PC-3 (cell line): ENCODE measurements at regions not wholly inside any gene's neighbourhood (a gene's known extent, or its start where the extent isn't known, plus 50 kb on each side); places are given as distances from the start of the nearest gene placed in this dataset.

Source experiments
- ATAC-seq: fragments of 200-7000 bp; cut with Tn5 transposase; 2 replicates; pipeline ENCODE4 v1.9.1; 2020; ENCODE audit warnings: mild to moderate bottlenecking, moderate library complexity
- BruUV-seq: library from RNA; stranded (reverse); fragments of 400-500 nt; replicated peaks from 2 replicates; lab custom pipeline; 2021; lab: Mats Ljungman, UMichigan
- CTCF ChIA-PET: fragments of 300-600 bp; sonication (Branson Sonifier 250); formaldehyde crosslinking; loops from one replicate; lab custom pipeline; 2022; ENCODE audit warnings: antibody characterized with exemption; lab: Charles Lee
- POLR2A ChIA-PET: fragments of 300-600 bp; sonication (Branson Sonifier 250); formaldehyde crosslinking; loops from one replicate; lab custom pipeline; 2022; ENCODE audit warnings: antibody characterized with exemption; ENCODE audit not compliant: unreplicated experiment; lab: Charles Lee
- DNase-seq: peaks from one replicate; pipeline ENCODE4 v3.0.0-alpha.2; 2015
- H2AFZ ChIP-seq: fragments of 300-600 bp; sonication (generic); 2 replicates; pipeline ENCODE4 v1.6.0; 2016; ENCODE audit warnings: antibody characterized with exemption, low read length
- H3F3A ChIP-seq: fragments of 300-600 bp; sonication (generic); one replicate; pipeline ENCODE4 v1.6.0; 2017; ENCODE audit warnings: antibody characterized with exemption, low read length, control low read depth, mild to moderate bottlenecking; ENCODE audit not compliant: unreplicated experiment
- H3K27ac ChIP-seq: fragments of 300-600 bp; sonication (generic); 2 replicates; pipeline ENCODE4 v1.5.1; 2016; ENCODE audit warnings: mild to moderate bottlenecking, low read length
- H3K27me3 ChIP-seq: fragments of 300-600 bp; sonication (generic); 2 replicates; pipeline ENCODE4 v1.6.1; 2016; ENCODE audit warnings: low read length, mixed read lengths
- H3K36me3 ChIP-seq: fragments of 300-600 bp; sonication (generic); 2 replicates; pipeline ENCODE4 v1.6.1; 2016; ENCODE audit warnings: low read depth, mixed run types, low read length, mixed read lengths
- H3K4me1 ChIP-seq: fragments of 300-600 bp; sonication (generic); 2 replicates; pipeline ENCODE4 v1.5.1; 2016; ENCODE audit warnings: low read length; ENCODE audit not compliant: insufficient read depth
- H3K4me2 ChIP-seq: fragments of 300-600 bp; sonication (generic); 2 replicates; pipeline ENCODE4 v1.6.0; 2016; ENCODE audit warnings: low read length
- H3K4me3 ChIP-seq: fragments of 300-600 bp; sonication (generic); 2 replicates; pipeline ENCODE4 v1.5.1; 2016; ENCODE audit warnings: mild to moderate bottlenecking, low read length, mixed read lengths
- H3K79me2 ChIP-seq: fragments of 300-600 bp; sonication (generic); 2 replicates; pipeline ENCODE4 v1.6.1; 2017; ENCODE audit warnings: low read length, mixed read lengths
- H3K9ac ChIP-seq: fragments of 300-600 bp; sonication (generic); 2 replicates; pipeline ENCODE4 v1.6.0; 2016; ENCODE audit warnings: mild to moderate bottlenecking, low read length
- H3K9me2 ChIP-seq: fragments of 300-600 bp; sonication (generic); replicated peaks from 2 replicates; pipeline ENCODE4 v1.6.1; 2016; ENCODE audit warnings: mixed run types, low read length, mixed read lengths
- H3K9me3 ChIP-seq: fragments of 300-600 bp; sonication (generic); 2 replicates; pipeline ENCODE4 v1.6.1; 2016; ENCODE audit warnings: low read length, mixed read lengths
- H4K20me1 ChIP-seq: fragments of 300-600 bp; sonication (generic); 2 replicates; pipeline ENCODE4 v1.6.1; 2016; ENCODE audit warnings: low read length, mixed read lengths
- CTCF ChIP-seq: fragments of 300-600 bp; sonication (generic); conservative IDR thresholded peaks from 2 replicates; pipeline ENCODE4 v1.5.1; 2017; ENCODE audit warnings: antibody characterized with exemption, low read depth, mild to moderate bottlenecking, low read length
- EZH2 ChIP-seq: fragments of 300-600 bp; sonication (generic); IDR thresholded peaks from one replicate; pipeline ENCODE4 v1.6.1; 2017; ENCODE audit warnings: antibody characterized with exemption, mild to moderate bottlenecking, low read length; ENCODE audit not compliant: unreplicated experiment
- EZH2phosphoT487 ChIP-seq: fragments of 300-600 bp; sonication (generic); IDR thresholded peaks from 2 replicates; pipeline ENCODE4 v1.6.1; 2018; ENCODE audit warnings: mild to moderate bottlenecking, antibody characterized with exemption, low read length, borderline replicate concordance
- intact Hi-C: fragments of 100-400 bp; cut with micrococcal nuclease; formaldehyde crosslinking; loops from 2 replicates; pipeline ENCODE4 v1.9.0; 2023

GRCh38 chr17:33983824-33984574, 271.1 kb upstream of the CCL2 start:
- Histone ChIP-seq H3K9ac (no peak overlapping the region), H3F3A (no peaks in the 10 kb centered on the region), H3K9me2 (no peaks in the 10 kb centered on the region), H3K79me2 (no peaks in the 10 kb centered on the region), H3K9me3 (no peaks in the 10 kb centered on the region), H3K27ac (no peak overlapping the region), H3K4me2 (no peak overlapping the region), H3K4me3 (no peak overlapping the region), H3K27me3 (no peaks in the 10 kb centered on the region), H3K4me1 (no peaks in the 10 kb centered on the region), H3K36me3 (no peaks in the 10 kb centered on the region), H2AFZ (no peak overlapping the region), H4K20me1 (no peaks in the 10 kb centered on the region)
- ATAC-seq = no peak
- POLR2A ChIA-PET = no interaction called here
- BruUV-seq = no TSS peak
- intact Hi-C loops = no loop called here
- no peak for DNase-seq
- CTCF ChIA-PET = no interaction called here
- TF ChIP-seq EZH2phosphoT487 (no peak), CTCF (no peak), EZH2 (no peak)

GRCh38 chr17:33986088-33986487, 269.0 kb upstream of the CCL2 start:
- H4K20me1 ChIP-seq = no peaks in the 10 kb centered on the region
- H3K27me3 ChIP-seq = no peaks in the 10 kb centered on the region
- ATAC-seq = no peak
- CTCF ChIA-PET = no interaction called here
- no peak overlapping the region for H3K4me3 ChIP-seq
- no peaks in the 10 kb centered on the region for H3K4me1 ChIP-seq
- no peaks in the 10 kb centered on the region for H3K9me2 ChIP-seq
- no peaks in the 10 kb centered on the region for H3K9me3 ChIP-seq
- H2AFZ ChIP-seq = no peak overlapping the region
- BruUV-seq = no TSS peak
- H3K79me2 ChIP-seq = no peaks in the 10 kb centered on the region
- H3K9ac ChIP-seq = no peak overlapping the region
- no peaks in the 10 kb centered on the region for H3K36me3 ChIP-seq
- intact Hi-C loops = no loop called here
- no peak for DNase-seq
- POLR2A ChIA-PET = no interaction called here
- no peak overlapping the region for H3K27ac ChIP-seq
- TF ChIP-seq EZH2 = no peak
- no peak for TF ChIP-seq CTCF
- TF ChIP-seq EZH2phosphoT487 = no peak
- H3F3A ChIP-seq = no peaks in the 10 kb centered on the region
- H3K4me2 ChIP-seq = no peak overlapping the region

- H3K9me2 ChIP-seq = no peaks in the 10 kb centered on the region
- H2AFZ ChIP-seq = no peak overlapping the region
- H3K4me1 ChIP-seq = no peaks in the 10 kb centered on the region
- H3K9me3 ChIP-seq = no peaks in the 10 kb centered on the region
- no peaks in the 10 kb centered on the region for H3K36me3 ChIP-seq
- no peak for ATAC-seq
- no peak overlapping the region for H3K4me2 ChIP-seq
- no peaks in the 10 kb centered on the region for H4K20me1 ChIP-seq
- intact Hi-C loops = no loop called here
- BruUV-seq = no TSS peak
- TF ChIP-seq EZH2phosphoT487 (no peak), EZH2 (no peak), CTCF (no peak)
- H3F3A ChIP-seq = no peaks in the 10 kb centered on the region
- ChIA-PET POLR2A (no interaction called here), CTCF (no interaction called here)
- no peak overlapping the region for H3K4me3 ChIP-seq
- H3K79me2 ChIP-seq = no peaks in the 10 kb centered on the region
- DNase-seq = no peak
- H3K27me3 ChIP-seq = no peaks in the 10 kb centered on the region
- H3K27ac ChIP-seq = no peak overlapping the region
- no peak overlapping the region for H3K9ac ChIP-seq
Observed at GRCh38 chr17:33986566-33986965, 268.5 kb upstream of the CCL2 start.
